ENCODE measurements at regions not wholly inside any gene's neighbourhood (a gene's known extent, or its start where the extent isn't known, plus 50 kb on each side); places are given as distances from the start of the nearest gene placed in this dataset.

GRCh38 chr4:53722110-53722509 is 130.8 kb upstream of the LNX1 start:
- TF ChIP-seq GATA2 (IDR thresholded peaks at IDR 0.05; ENCODE audit: low read depth, low read length) (no peak), GATA3 (IDR thresholded peaks at IDR 0.05; ENCODE audit: low read depth, low read length) (no peak)
